Smooth muscle cell (in vitro differentiated cells): ENCODE measurements at regions not wholly inside any gene's neighbourhood (a gene's known extent, or its start where the extent isn't known, plus 50 kb on each side); places are given as distances from the start of the nearest gene placed in this dataset.
"Not testable (repeated sequence)": the region's sequence is repeated elsewhere in the genome, so short reads cannot be mapped to it uniquely, and the experiment has no call there.

Source experiments
- DNase-seq: peaks from one replicate; lab custom pipeline; 2025; ENCODE audit not compliant: unreplicated experiment; lab: John Stamatoyannopoulos, UW
- H2AFZ ChIP-seq: fragments of 200-600 bp; sonication (generic); 2 replicates; pipeline ENCODE4 v1.6.0; 2016; ENCODE audit warnings: antibody characterized with exemption, low read depth, mild to moderate bottlenecking
- H3F3A ChIP-seq: fragments of 200-600 bp; sonication (generic); 2 replicates; pipeline ENCODE4 v1.6.0; 2017; ENCODE audit warnings: antibody characterized with exemption, low read depth
- H3K27ac ChIP-seq: fragments of 200-600 bp; sonication (generic); 2 replicates; pipeline ENCODE4 v1.5.1; 2016; ENCODE audit warnings: low read depth, mild to moderate bottlenecking
- H3K27me3 ChIP-seq: fragments of 200-600 bp; sonication (generic); 2 replicates; pipeline ENCODE4 v1.6.1; 2016; ENCODE audit warnings: low read depth, mild to moderate bottlenecking
- H3K36me3 ChIP-seq: fragments of 200-600 bp; sonication (generic); 2 replicates; pipeline ENCODE4 v1.5.1; 2016; ENCODE audit warnings: low read depth
- H3K4me1 ChIP-seq: fragments of 200-600 bp; sonication (generic); 2 replicates; pipeline ENCODE4 v1.5.1; 2016; ENCODE audit warnings: low read depth
- H3K4me2 ChIP-seq: fragments of 200-600 bp; sonication (generic); 2 replicates; pipeline ENCODE4 v1.6.0; 2016; ENCODE audit warnings: mild to moderate bottlenecking
- H3K4me3 ChIP-seq: fragments of 200-600 bp; sonication (generic); 2 replicates; pipeline ENCODE4 v1.5.1; 2016; ENCODE audit warnings: mild to moderate bottlenecking
- H3K79me2 ChIP-seq: fragments of 200-600 bp; sonication (generic); 2 replicates; pipeline ENCODE4 v1.6.0; 2016; ENCODE audit warnings: low read depth, mild to moderate bottlenecking
- H3K9ac ChIP-seq: fragments of 200-600 bp; sonication (generic); 2 replicates; pipeline ENCODE4 v1.6.0; 2016; ENCODE audit warnings: low read depth
- H3K9me3 ChIP-seq: fragments of 200-600 bp; sonication (generic); replicated peaks from 2 replicates; pipeline ENCODE4 v1.5.1; 2016; ENCODE audit warnings: low read depth
- H4K20me1 ChIP-seq: fragments of 200-600 bp; sonication (generic); 2 replicates; pipeline ENCODE4 v1.6.0; 2016; ENCODE audit warnings: low read depth
- WGBS: methylation state at CpG from one replicate; pipeline ENCODE4 v1.1.7; 2016; ENCODE audit warnings: low lambda C conversion rate; 5-methylcytosine and 5-hydroxymethylcytosine counted together
- TF ChIP-seq, protein P1 (sequence below): fragments of 200-600 bp; sonication (generic); IDR thresholded peaks from 2 replicates; pipeline ENCODE4 v1.5.1; 2017; ENCODE audit warnings: borderline replicate concordance, mild to moderate bottlenecking, antibody characterized with exemption; ENCODE audit not compliant: insufficient read depth, poor library complexity, severe bottlenecking

DNA sequence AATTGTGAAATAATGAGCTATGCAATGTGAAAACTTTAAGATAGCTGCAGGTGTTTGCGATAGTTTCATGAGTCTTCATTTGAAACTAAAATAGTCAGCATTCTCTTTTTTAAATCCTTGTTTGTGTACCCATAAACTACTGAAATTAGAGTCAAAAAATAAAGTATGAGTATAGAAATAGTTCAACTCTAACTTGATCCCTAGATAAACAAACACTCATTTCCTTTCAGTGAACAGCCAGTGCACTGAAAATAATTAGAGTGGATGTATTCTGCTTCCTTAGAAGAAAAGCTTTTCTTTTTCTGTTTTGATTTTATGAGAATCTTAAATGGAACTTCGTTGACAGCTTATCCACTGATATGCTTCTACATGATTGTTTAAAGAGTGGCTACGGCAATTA is 1033.4 kb downstream of the SOCS6 start:
- no peak for DNase-seq
- no peaks in the 10 kb centered on the region for H3K4me1 ChIP-seq
- no peaks in the 10 kb centered on the region for H3K27me3 ChIP-seq
- H3F3A ChIP-seq: no peaks in the 10 kb centered on the region
- no peak overlapping the region for H2AFZ ChIP-seq
- no peaks in the 10 kb centered on the region for H4K20me1 ChIP-seq
- no peaks in the 10 kb centered on the region for H3K9me3 ChIP-seq
- no peaks in the 10 kb centered on the region for H3K36me3 ChIP-seq
- H3K4me2 ChIP-seq: no peak overlapping the region
- no peak overlapping the region for H3K27ac ChIP-seq
- TF ChIP-seq, protein P1, sequence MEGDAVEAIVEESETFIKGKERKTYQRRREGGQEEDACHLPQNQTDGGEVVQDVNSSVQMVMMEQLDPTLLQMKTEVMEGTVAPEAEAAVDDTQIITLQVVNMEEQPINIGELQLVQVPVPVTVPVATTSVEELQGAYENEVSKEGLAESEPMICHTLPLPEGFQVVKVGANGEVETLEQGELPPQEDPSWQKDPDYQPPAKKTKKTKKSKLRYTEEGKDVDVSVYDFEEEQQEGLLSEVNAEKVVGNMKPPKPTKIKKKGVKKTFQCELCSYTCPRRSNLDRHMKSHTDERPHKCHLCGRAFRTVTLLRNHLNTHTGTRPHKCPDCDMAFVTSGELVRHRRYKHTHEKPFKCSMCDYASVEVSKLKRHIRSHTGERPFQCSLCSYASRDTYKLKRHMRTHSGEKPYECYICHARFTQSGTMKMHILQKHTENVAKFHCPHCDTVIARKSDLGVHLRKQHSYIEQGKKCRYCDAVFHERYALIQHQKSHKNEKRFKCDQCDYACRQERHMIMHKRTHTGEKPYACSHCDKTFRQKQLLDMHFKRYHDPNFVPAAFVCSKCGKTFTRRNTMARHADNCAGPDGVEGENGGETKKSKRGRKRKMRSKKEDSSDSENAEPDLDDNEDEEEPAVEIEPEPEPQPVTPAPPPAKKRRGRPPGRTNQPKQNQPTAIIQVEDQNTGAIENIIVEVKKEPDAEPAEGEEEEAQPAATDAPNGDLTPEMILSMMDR: no peak
- 57% methylated on average over 3 of the region's 3 CpGs for WGBS
- no peak overlapping the region for H3K9ac ChIP-seq
- no peak overlapping the region for H3K4me3 ChIP-seq
- no peaks in the 10 kb centered on the region for H3K79me2 ChIP-seq

DNA sequence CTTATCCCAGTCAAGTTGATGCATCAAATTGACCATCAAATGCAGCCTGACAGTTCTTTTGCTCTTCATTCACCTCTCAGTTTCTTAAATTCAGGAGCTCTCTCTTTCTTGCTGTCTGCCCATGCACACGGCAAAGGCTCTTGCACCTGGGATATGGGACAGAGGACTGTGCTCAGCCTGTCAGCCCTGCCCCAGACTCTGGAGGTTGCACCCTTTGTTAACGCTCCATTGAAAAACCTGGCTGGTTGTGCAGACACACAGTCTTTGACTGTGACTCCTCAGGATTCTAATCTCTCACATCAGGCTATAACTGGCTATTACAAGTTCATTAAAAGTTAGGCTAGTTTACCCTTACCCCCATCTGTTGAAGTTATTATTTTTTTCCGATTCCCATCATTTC is 1032.5 kb downstream of the SOCS6 start:
- Histone ChIP-seq H4K20me1 (no peaks in the 10 kb centered on the region), H3F3A (no peaks in the 10 kb centered on the region), H3K36me3 (no peaks in the 10 kb centered on the region), H3K9me3 (no peaks in the 10 kb centered on the region), H3K27ac (no peak overlapping the region), H3K27me3 (no peaks in the 10 kb centered on the region), H3K4me2 (no peak overlapping the region), H3K4me1 (no peaks in the 10 kb centered on the region), H3K9ac (no peak overlapping the region), H3K79me2 (no peaks in the 10 kb centered on the region), H3K4me3 (no peak overlapping the region), H2AFZ (no peak overlapping the region)
- 82% methylated on average over 3 of the region's 3 CpGs for WGBS
- no peak for DNase-seq
- TF ChIP-seq, protein P1: no peak

DNA sequence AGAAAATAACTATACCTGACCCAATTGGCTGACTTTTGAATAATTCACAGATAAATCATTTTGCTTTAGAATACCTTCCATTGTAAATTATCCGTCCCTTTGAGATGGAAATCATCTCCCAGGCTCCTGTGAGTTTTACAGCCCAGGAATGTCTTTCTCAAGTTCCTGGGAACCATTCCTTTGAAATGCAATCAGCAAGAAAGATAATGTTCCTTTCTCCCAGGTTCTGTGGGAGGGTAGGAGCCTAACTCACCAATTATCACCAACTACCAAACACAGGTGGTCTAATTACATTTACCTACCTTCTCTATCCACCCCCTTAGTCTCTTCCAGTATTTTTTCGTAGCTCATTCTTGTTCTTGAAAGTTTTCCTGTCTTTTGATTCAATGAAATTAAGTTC is 1016.0 kb downstream of the SOCS6 start:
- no peak overlapping the region for H2AFZ ChIP-seq
- no peak overlapping the region for H3K4me3 ChIP-seq
- H3K4me1 ChIP-seq: no peaks in the 10 kb centered on the region
- TF ChIP-seq, protein P1: no peak
- no peaks in the 10 kb centered on the region for H3K27me3 ChIP-seq
- 15% methylated on average over 2 of the region's 2 CpGs for WGBS
- H3K9ac ChIP-seq: no peak overlapping the region
- H3K79me2 ChIP-seq: no peaks in the 10 kb centered on the region
- H3K36me3 ChIP-seq: no peaks in the 10 kb centered on the region
- DNase-seq: no peak
- H3F3A ChIP-seq: no peaks in the 10 kb centered on the region
- no peaks in the 10 kb centered on the region for H4K20me1 ChIP-seq
- H3K4me2 ChIP-seq: no peak overlapping the region
- H3K9me3 ChIP-seq: no peaks in the 10 kb centered on the region
- H3K27ac ChIP-seq: no peak overlapping the region

GRCh38 chr18:71303743-71304142 is 1014.9 kb downstream of the SOCS6 start:
- H3K9me3 ChIP-seq, H3K36me3 ChIP-seq, H4K20me1 ChIP-seq, DNase-seq, H3F3A ChIP-seq, H3K27me3 ChIP-seq, H3K4me3 ChIP-seq, H3K4me1 ChIP-seq, H3K27ac ChIP-seq, H2AFZ ChIP-seq, H3K4me2 ChIP-seq, H3K9ac ChIP-seq, H3K79me2 ChIP-seq: not testable (repeated sequence)
- 66% methylated on average over 3 of the region's 3 CpGs for WGBS
